ENCODE measurements at regions not wholly inside any gene's neighbourhood (a gene's known extent, or its start where the extent isn't known, plus 50 kb on each side); places are given as distances from the start of the nearest gene placed in this dataset.

DNA sequence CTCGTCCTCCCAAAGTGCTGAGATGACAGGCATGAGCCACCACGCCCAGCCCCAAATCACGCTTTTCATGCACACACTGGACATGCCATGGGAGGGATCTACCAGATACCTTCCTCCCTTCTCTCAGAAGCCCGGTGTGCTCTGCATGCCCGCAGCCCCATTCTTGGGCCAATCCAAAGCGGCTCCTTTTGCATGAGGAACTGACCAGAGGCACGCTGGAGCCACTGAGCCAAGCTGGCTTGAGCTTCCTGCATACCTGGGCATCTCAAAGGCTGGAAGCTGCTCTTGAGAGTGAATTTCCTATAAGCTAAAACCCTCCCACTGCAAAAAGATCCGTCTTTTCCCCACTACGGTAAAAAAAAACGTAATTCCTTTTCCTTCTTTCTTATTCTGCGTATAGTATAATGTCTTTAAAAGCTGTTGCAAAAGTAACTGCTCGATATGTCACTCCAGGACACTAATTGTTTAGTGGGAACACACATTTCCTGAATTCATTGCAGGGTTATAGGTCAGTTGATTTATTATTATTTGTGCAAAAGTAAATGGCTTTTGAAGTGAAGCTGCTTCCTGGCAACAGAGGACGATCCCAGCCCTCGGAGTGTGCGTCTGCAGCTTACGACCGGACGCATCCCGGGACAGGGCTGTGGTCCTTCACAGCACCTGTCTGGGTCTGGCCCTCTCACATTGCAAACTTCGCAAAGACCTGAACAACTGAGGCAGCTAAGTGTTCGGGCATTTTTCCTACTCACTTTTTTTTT lies 61.8 kb upstream of the ETS2 start:
- no peak for DNase-seq

DNA sequence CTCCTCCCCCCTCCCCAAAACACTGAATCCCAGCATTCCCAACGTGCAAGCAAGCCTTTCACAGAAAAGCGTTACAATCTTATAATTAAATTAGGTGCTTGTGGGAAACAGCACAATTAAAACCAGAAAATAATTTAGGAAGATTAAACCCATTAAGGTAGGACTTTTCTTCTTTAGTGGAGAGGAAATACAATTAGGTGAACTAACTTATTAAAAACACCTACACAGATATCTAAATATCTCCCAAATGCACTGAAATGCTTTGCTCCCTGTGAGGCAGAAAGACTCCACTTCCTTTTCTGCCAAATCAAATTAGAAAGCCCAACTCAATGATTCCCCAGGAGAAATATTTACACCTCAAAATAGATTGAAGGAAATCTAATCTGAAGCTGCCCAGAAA lies 60.9 kb upstream of the ETS2 start:
- DNase-seq: no peak

- no peak for DNase-seq
Measured at GRCh38 chr21:38747810-38748209, 57.9 kb upstream of the ETS2 start.

DNA sequence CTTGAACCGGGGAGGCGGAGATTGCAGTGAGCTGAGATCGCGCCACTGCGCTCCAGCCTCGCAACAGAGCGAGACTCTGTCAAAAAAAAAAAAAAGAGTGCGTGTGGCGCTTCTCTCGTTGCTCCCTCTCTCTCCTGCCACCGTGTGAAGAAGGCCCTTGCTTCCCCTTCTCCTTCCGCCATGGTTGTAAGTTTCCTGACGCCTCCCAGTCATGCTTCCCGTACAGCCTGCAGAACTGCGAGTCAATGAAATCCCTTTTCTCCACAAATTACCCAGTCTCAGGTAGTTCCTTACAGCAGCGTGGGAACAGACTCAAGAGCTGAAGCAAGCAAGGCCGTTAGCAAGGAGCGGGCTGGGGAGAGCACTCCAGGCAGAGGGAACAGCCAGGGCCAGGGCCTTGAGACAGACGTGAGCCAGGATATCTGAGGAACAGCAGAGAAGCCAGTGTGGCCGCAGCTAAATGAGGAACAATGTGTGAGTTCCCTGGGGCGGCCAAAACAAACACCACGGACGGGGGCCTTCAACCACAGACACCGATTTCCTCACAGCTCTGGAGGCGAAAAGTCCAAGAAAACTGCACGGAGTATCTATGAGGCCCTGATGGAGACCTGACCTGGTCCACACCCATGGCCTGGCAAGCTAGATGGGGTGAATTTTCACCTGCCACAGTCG lies 54.2 kb upstream of the ETS2 start:
- peak; percentile 95 for DNase-seq

DNA sequence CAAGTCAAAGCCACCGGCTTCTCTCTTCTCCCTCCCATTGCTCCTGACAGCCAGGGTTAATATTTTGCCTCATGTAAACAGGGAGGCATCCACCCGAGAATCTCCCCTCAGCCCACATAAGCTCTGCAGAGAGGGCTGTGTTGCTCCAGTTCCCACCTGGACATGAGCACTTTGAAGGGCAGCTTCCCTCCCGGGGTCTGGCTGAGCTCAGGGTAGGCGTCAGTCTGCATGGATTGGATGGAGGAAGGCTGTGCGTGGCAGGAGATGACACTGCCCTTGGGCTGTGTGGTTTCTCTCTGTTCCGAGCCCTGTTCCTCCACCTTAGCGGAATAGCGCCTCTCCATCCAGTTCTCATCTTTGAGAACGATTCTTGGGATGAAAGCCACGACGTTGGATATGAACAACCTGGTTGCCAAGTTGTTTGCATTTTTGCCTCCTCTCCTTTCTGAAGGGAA lies 53.7 kb upstream of the ETS2 start:
- DNase-seq: no peak

- no peak for DNase-seq
Measured at GRCh38 chr21:38753114-38753513, 52.6 kb upstream of the ETS2 start.

DNA sequence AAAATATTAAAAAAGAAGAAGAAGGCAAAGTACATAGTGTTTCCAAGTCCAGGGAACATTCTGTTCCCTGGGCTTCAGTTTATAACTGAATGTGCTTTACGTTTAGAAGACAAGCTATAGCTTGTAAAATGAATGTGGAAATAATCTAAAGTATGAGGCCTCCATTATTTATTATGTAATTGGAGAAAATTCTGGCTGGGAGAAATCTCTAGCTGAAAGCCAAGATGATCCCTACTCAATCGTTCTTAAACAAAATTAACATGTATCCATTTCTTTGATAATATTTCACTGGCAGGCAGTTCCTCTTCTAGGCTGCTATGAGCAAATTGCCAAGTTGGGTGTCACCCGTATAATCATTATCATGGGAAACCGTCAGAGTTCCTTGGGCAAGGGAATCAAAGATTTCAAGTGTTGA lies 52.2 kb upstream of the ETS2 start:
- DNase-seq: no peak

Data from MV-4-11 (cell line).